ENCODE measurements at regions not wholly inside any gene's neighbourhood (a gene's known extent, or its start where the extent isn't known, plus 50 kb on each side); places are given as distances from the start of the nearest gene placed in this dataset.

DNA sequence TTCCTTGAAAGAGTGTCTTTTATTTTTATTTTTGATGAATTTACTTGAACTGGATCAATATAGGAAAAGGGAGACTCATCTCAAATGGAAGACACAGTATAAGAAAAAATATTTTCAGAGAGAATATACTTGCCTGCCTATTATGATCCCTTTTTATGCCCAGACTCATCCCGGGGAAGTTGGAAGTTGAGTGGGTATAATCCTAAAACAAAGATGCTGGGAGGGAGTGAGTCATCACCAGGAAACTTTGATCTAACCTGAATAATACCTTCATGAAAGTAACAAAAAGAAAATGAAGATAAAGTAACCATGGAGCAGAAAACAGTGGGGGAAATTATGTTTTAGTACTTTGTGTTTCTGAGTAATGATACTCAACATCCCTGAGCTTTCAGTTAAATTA, 1514.0 kb downstream of the FAM181B start:
- TF ChIP-seq, protein P1, sequence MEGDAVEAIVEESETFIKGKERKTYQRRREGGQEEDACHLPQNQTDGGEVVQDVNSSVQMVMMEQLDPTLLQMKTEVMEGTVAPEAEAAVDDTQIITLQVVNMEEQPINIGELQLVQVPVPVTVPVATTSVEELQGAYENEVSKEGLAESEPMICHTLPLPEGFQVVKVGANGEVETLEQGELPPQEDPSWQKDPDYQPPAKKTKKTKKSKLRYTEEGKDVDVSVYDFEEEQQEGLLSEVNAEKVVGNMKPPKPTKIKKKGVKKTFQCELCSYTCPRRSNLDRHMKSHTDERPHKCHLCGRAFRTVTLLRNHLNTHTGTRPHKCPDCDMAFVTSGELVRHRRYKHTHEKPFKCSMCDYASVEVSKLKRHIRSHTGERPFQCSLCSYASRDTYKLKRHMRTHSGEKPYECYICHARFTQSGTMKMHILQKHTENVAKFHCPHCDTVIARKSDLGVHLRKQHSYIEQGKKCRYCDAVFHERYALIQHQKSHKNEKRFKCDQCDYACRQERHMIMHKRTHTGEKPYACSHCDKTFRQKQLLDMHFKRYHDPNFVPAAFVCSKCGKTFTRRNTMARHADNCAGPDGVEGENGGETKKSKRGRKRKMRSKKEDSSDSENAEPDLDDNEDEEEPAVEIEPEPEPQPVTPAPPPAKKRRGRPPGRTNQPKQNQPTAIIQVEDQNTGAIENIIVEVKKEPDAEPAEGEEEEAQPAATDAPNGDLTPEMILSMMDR (IDR thresholded peaks at IDR 0.05; ENCODE audit: insufficient read depth, low read length) = no peak
- TF ChIP-seq SPI1 (IDR thresholded peaks at IDR 0.05; ENCODE audit: borderline replicate concordance, low read depth) (no peak), POLR2AphosphoS5 (IDR thresholded peaks at IDR 0.05; ENCODE audit: low read depth) (no peak), GABPA (IDR thresholded peaks at IDR 0.05; ENCODE audit: low read depth) (no peak)
- TF ChIP-seq, protein P2, sequence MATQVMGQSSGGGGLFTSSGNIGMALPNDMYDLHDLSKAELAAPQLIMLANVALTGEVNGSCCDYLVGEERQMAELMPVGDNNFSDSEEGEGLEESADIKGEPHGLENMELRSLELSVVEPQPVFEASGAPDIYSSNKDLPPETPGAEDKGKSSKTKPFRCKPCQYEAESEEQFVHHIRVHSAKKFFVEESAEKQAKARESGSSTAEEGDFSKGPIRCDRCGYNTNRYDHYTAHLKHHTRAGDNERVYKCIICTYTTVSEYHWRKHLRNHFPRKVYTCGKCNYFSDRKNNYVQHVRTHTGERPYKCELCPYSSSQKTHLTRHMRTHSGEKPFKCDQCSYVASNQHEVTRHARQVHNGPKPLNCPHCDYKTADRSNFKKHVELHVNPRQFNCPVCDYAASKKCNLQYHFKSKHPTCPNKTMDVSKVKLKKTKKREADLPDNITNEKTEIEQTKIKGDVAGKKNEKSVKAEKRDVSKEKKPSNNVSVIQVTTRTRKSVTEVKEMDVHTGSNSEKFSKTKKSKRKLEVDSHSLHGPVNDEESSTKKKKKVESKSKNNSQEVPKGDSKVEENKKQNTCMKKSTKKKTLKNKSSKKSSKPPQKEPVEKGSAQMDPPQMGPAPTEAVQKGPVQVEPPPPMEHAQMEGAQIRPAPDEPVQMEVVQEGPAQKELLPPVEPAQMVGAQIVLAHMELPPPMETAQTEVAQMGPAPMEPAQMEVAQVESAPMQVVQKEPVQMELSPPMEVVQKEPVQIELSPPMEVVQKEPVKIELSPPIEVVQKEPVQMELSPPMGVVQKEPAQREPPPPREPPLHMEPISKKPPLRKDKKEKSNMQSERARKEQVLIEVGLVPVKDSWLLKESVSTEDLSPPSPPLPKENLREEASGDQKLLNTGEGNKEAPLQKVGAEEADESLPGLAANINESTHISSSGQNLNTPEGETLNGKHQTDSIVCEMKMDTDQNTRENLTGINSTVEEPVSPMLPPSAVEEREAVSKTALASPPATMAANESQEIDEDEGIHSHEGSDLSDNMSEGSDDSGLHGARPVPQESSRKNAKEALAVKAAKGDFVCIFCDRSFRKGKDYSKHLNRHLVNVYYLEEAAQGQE (IDR thresholded peaks at IDR 0.05; ENCODE audit: insufficient replicate concordance, low read depth) = no peak
- Histone ChIP-seq H3K27me3 (ENCODE audit: insufficient read depth, poor library complexity, severe bottlenecking) (no peaks in the 10 kb centered on the region), H3K4me3 (replicated peaks; ENCODE audit: insufficient read depth, low read length) (no peak overlapping the region), H3K27ac (replicated peaks) (no peak overlapping the region)
- no peak for DNase-seq (ENCODE audit: low read depth in 1 of 2, low spot score in 1 of 2)

DNA sequence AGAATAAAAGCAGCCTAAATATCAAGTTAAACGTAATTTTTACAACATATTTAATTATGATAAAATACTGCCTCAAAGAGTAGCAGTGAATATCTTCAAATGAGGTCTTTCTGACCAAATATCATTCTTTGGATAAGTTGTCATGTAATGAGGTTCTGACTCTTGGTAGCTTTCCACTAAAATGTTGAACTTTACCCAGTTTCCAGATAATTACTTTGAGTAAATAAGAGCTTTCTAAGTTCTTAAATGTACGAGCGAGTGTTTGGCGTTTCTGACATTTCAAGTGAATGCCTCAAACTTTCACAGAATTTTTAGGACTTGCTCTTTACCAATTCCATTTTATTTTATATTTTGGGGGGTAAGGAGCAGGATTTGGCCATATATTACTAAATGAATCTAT, 1515.2 kb downstream of the FAM181B start:
- TF ChIP-seq, protein P1 (IDR thresholded peaks at IDR 0.05; ENCODE audit: insufficient read depth, low read length) = no peak
- no peak for TF ChIP-seq POLR2AphosphoS5 (IDR thresholded peaks at IDR 0.05; ENCODE audit: low read depth)
- TF ChIP-seq SPI1 (IDR thresholded peaks at IDR 0.05; ENCODE audit: borderline replicate concordance, low read depth) = no peak
- TF ChIP-seq, protein P2 (IDR thresholded peaks at IDR 0.05; ENCODE audit: insufficient replicate concordance, low read depth) = no peak
- TF ChIP-seq GABPA (IDR thresholded peaks at IDR 0.05; ENCODE audit: low read depth) = no peak
- DNase-seq (ENCODE audit: low read depth in 1 of 2, low spot score in 1 of 2) = no peak
- H3K27me3 ChIP-seq (ENCODE audit: insufficient read depth, poor library complexity, severe bottlenecking) = no peaks in the 10 kb centered on the region
- no peak overlapping the region for H3K27ac ChIP-seq (replicated peaks)
- H3K4me3 ChIP-seq (replicated peaks; ENCODE audit: insufficient read depth, low read length) = no peak overlapping the region

DNA sequence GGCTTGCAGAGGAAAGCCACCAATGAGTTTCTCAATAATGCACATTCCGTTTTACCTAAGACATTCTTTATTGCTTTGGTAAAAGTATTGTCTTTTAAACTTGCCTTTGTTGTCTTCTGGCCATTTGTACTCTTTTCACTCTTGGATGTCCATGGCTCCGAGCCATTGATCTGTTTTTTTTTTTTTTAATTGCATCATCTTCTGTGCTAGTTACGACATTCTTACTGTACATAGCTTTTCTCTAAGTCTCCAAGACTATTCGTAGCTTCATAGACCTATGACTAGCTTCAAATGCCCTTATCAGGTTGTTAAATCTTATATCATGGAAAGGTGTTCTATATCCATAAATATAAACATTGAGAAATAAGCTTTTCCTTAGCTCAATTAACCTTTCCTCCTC, 1522.6 kb downstream of the FAM181B start:
- no peak for TF ChIP-seq SPI1 (IDR thresholded peaks at IDR 0.05; ENCODE audit: borderline replicate concordance, low read depth)
- no peak for TF ChIP-seq GABPA (IDR thresholded peaks at IDR 0.05; ENCODE audit: low read depth)
- TF ChIP-seq POLR2AphosphoS5 (IDR thresholded peaks at IDR 0.05; ENCODE audit: low read depth) = no peak
- TF ChIP-seq, protein P2 (IDR thresholded peaks at IDR 0.05; ENCODE audit: insufficient replicate concordance, low read depth) = no peak
- TF ChIP-seq, protein P1 (IDR thresholded peaks at IDR 0.05; ENCODE audit: insufficient read depth, low read length) = no peak
- Histone ChIP-seq H3K4me3 (replicated peaks; ENCODE audit: insufficient read depth, low read length) (no peak overlapping the region), H3K27me3 (ENCODE audit: insufficient read depth, poor library complexity, severe bottlenecking) (no peaks in the 10 kb centered on the region), H3K27ac (replicated peaks) (no peak overlapping the region)
- DNase-seq (ENCODE audit: low read depth in 1 of 2, low spot score in 1 of 2) = no peak

Data from HL-60 (cell line).